Brain pericyte (primary cell): ENCODE measurements at regions not wholly inside any gene's neighbourhood (a gene's known extent, or its start where the extent isn't known, plus 50 kb on each side); places are given as distances from the start of the nearest gene placed in this dataset.
"Not testable (repeated sequence)": the region's sequence is repeated elsewhere in the genome, so short reads cannot be mapped to it uniquely, and the experiment has no call there.

ENCODE experiments used
- DNase-seq: peaks from one replicate; pipeline ENCODE4 v3.0.0-alpha.2; 2012; ENCODE audit warnings: low read depth, low spot score

DNA sequence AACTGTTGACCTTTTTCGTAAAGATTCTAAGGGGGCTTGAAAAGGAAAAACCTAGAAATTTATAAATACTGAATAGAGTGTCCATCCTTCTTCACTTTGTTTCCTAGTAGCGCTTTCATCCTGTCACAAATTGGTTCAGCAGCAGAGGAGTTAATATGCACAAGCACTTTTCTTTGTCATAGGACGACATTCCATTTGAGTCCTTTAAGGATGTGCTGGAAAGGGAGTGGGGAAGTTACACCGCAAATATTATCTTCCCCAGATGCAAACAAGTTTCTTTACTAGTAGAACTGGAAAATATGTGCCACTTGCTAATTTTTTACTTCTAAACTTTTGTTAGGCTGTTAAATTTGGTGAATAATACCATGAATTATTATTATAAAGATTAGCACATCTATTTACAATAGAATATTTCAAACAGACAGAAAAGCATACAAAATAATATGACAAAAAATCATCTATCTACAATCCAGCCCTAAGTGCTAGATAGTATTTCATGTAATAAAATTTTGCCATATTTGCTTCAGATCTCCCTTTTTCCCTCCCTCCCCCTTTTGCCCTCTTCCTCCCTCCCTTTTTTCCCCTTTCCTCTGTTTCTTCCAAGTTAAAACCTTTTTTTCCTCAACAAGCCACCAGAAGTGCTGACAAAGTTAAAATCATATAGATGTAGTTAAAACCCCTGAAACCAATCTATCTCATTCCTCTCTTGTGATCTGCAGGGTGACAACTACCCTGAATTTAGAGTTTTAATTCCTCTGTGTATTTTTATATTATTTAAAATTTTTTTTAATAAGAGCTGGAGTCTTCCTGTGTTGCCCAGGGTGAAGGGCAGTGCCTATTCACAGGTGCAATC is 50.5 kb upstream of the MAP4K3 start:
- DNase-seq, result no peak

DNA sequence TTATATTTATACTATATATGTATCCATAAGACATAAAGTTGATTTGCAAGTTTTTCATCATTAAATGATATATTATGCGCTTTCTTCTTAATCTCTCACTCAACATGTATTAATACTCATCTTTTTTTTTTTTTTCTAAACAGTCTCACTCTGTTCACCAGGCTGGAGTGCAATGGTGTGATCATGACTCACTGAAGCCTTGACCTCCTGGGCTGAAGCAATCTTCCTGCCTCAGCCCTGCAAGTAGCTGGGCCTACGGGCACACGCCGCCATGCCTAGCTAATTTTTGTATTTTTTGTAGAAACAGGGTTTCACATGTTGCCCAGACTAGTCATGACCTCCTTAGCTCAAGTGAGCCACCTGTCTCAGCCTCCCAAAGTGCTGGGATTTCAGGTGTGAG is 51.4 kb upstream of the MAP4K3 start:
- DNase-seq, result no peak

DNA sequence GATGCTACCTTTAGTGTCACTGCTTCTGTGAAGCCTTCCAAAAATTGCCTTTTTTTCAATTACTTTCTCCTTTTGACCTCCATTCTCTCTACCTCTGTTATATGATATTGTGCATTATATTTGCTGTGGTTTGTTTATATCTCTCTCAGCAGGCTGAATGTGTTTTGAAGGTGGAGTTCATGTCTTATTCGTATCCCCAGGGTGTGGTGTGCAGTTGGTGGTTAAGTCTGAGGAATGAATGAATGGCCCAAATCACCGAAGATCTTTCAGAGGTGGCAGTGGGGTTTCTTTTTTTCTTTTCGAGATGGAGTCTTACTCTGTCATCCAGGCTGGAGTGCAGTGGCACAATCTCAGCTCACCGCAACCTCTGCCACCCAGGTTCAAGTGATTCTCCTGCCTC is 53.5 kb upstream of the MAP4K3 start:
- no peak for DNase-seq

DNA sequence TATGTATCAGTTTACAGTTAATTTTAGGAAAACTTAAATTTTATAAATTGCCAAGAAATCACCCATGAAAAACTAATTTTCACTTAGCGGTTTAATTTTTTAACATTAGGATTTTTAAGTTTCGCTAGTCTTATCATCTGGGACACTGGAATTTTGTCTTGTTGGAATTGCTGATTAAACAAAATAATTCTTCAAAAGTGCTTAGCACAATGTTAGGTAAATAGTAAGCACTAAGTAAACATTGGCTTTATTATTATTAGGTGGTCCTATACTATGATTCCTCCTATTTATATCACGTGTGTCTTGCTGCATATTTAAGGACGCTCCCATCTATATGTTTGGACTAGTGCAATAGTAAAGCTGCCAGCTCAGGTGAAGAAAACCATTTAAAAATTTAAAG is 54.6 kb upstream of the MAP4K3 start:
- no peak for DNase-seq

DNA sequence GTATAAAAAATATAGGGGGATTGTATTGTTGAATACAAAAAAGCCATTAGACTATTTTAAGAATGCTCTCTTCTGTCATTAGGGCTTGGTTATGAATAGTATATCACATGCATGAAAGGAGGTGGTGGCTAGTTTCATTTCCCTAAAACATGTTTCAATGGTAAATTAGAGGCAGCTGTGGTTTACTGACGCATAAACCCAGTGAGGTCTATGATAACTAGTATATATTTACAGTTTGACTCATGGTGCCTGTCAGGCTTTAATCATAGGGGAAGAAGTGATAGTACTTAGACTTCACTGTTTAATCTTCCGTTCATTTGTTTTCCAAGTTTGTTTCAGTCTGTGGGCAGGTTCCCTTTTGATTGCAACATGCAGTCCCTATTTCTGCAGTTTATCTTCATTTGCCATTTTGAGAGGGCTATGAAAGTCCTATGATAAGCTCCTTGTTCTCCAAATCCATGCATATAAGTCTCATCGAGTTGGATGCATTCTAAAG is 55.1 kb upstream of the MAP4K3 start:
- DNase-seq, result no peak

DNA sequence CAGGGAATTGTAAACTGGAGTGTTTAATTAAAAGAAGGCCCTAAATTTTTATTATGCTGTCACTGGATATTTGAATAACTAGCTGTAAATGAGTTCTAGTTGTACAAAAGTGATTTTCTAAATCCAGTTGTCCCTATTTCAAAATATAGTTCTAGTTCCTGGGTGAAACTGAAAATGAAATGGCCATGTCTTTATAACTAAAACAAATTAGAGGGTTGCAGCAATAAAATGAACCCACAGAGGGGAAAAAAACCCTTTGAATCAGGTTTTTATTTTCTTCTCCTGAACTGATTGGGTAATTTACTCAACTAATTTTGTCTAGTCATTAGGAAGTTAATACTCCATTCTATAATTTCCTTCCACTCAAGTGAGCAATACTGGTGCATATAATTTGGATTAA is 55.6 kb upstream of the MAP4K3 start:
- no peak for DNase-seq

DNA sequence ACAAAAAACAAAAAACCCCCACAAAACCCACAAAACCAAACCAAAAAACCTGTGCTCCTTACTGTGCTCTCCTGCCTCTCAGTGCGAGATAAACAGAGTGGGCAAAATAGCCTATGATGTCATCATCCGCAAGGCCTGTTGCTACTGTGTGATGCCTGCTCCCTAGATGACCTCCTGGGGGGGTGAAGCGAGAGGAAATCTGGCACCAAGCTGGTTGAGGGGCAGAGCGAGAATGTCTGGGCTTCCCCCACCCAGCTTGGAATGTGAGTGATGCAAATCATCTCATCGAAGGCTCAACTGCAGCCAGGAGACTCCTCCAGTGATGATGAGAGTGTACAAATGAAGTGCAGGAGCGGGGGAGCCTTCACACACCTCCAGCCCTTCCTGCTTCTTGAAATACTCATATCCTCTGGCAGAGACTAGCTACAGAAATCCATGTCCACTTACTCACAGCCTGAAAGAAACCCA is 57.7 kb upstream of the MAP4K3 start:
- no peak for DNase-seq

DNA sequence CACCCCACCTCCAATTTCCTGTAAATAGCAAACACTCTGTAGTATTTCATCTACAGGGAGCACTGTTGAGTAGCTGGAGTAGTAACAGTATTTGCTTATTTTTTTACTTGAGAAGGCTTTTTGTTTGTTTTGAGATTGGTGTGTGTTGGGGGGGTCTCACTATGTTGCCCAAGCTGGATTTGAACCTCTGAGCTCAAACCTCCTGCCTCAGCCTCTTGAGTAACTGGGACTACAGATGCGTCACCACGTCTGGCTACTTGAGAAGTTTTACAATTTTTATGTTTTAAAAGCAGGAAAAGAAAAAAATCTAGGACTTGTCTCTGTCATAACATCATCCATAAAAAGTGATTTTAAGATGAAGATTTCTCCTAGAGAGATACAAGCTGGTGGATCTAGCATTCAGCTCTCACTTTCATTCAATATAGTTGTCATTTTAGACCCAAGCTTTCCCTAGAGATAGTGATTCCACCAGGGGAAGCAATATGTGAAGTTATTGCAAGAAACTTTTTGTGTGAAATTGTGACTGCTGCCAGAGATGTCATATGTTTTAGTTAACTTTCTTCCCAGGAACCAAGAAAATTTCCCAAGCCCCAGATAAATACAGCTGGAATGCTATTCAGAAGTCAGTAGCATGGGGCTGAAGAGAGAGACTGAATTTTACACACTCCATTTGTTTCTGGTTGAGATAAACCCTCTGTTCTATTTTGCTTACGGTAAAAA is 60.2 kb upstream of the MAP4K3 start:
- DNase-seq, result no peak

DNA sequence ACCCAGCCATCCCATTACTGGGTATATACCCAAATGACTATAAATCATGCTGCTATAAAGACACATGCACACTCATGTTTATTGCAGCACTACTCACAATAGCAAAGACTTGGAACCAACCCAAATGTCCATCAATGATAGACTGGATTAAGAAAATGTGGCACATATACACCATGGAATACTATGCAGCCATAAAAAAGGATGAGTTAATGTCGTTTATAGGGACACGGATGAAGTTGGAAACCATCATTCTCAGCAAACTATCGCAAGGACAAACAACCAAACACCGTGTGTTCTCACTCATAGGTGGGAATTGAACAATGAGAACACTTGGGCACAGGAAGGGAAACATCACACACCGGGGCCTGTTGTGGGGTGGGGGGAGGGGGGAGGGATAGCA is 61.1 kb upstream of the MAP4K3 start:
- DNase-seq, result not testable (repeated sequence)

DNA sequence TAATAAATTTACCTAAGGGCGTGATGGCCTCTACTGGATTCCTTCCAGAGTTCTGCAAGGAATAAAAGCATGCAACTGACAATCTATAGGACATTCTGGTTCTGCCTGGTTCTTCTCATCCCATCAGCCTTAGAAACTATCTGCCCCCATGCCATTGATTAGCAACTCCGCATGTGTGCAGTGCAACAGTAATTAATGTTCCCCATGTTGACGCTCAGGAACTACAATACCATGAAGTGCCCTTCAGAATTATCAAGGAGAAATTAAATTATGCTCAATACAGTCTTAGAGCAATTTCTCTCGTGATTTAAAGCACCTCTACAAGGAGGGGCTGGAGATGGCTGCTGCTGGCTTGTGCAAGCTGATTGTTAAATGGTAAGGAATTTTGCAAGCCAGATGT is 61.7 kb upstream of the MAP4K3 start:
- no peak for DNase-seq

DNA sequence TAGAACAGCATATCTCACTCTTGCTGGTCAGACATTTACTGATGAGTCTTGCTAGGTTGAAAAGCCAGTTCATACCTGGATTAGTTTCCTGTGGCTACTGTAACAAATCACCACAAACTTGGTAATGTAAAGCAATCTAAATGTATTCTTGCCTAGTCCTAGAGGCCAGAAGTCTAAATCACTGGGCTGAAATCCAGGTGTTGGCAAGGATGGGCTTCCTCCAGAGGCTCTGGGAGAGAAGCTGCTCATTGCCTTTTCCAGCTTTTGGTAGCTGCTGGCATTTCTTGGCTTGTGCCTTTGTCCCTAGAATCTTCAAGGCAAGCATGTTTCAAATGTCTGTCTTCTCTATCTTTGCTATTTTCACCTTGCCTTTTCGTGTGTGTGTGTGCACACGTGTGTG is 62.3 kb upstream of the MAP4K3 start:
- no peak for DNase-seq

DNA sequence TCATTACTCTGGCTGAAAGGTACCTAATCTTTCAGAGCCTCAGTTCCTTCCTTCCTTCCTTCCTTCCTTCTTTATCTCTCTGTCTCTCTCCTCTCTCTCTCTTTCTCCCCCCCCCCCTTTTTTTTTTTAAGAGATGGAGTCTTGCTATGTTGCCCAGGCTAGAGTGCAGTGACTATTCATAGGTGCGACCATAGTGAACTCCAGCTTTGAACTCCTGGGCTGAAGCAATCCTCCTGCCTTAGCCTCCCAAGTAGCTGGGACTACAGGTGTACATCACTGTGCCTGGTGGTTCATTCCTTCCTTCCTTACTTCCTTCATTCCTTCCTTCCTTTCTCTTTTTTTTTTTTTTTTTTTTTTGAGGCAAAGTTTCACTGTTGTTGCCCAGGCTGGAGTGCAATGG is 64.3 kb upstream of the MAP4K3 start:
- DNase-seq, result no peak

DNA sequence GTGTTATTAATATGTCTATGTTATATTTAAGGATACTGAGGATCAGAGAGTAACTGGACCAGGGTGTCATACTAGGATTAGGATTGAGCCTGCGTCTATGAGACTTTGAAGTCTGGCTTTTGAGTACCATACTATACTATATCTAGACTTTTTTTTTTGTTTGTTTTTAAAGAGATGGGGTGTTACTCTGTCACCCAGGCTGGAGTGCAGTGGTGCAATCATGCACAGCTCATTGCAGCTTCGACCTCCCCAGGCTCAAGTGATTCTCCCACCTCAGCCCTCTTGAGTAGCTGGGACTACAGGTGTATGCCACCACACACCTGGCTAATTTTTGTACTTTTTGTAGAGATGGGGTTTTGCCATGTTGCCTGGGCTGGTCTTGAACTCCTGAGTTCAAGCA is 66.2 kb upstream of the MAP4K3 start:
- DNase-seq, result no peak

DNA sequence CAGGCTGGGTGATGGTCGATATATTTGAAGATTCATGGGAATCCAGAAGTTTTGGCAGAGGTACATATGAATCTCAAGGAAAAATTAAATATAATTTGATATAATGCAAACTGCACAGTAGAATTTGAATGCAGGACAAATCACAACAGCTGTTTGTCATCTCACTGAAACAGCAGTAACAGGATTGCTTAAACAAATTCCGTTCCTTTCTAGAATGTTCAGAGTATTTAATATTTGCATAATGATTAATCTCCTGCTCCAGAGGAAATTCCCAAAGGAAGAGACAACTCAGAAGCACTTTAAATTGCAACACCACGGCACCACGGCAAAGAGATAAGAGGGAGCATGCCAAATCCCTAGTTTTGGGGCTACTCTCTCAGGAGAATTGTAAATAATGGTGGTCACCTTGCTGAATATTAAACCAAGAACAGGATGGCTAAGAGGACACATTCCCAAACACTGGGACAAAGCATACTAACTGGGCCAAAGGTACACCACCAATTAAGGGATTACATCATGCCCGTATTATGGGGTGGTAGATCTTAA is 67.8 kb upstream of the MAP4K3 start:
- no peak for DNase-seq

DNA sequence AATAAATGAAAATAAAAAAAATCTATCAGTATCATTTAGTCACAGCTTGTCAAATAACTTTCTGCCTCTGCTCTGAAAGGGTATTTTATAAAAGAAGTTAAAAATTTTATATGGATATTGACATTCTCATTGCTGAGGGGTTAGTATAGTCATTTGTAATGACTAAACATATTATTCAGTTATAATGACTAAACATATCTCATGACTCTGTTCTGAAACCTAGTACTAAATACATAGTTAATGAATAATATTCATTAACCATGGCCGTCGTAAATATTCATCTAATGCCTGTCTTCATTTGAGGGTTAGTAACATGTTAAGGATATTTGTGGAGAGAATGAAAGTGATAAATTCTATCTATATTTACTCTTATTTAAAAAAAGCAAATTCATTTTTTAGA is 69.1 kb upstream of the MAP4K3 start:
- no peak for DNase-seq

DNA sequence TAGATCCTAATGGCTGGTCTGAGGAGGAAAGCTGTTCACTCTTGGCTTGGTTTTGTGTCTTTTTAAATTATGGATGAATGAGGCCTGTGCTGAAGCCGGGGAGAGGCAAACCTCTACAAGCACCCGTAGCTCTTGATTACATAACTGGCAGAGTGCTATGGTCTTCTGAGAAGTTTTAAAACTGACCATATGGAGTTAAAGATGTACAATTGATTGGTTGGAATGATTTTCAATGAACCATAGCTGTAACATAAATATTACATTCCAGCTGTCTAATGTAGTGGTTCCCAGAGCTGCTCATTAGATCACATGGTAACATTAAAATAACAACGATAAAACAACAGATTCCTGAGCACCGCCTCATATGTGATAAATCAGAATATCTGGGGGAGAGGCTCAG is 71.1 kb upstream of the MAP4K3 start:
- DNase-seq, result no peak

DNA sequence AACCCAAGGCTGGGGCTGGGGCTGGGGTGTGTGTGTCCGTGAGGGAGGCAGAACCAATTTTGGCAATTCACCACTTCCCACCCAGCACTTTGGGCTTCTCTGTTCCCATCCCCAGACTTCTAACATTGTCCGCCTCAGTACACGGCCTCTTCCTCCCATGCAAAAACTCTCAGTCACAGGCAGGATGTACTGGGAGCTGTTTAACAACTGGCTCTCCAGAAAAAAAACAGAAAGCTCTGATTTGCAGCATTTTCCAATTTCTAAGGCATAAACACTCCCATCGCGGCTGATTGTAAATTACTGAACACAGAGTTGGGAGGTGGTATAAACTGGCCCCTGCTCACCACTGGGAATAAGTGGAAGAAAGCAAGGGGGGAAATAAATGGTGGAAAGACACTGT is 73.1 kb upstream of the MAP4K3 start:
- no peak for DNase-seq

DNA sequence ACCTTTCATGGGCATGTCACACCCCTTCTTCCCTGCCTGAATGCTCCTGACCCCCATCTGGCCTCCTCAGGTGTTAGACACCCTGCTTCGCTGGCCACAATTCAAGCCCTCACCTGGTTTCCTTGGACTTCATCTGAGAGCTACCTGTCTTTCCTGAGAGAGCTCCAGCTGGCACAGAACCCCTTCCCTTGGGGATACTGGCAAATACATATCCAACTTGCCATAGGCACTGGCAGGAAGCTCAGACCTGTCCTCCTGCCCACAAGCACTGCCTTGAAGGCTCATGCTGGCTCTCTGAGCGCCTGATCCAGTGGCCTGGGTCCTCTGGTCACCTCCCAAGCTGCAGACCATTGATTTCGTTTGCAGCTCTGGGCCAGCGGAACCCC is 74.1 kb upstream of the MAP4K3 start:
- no peak for DNase-seq

DNA sequence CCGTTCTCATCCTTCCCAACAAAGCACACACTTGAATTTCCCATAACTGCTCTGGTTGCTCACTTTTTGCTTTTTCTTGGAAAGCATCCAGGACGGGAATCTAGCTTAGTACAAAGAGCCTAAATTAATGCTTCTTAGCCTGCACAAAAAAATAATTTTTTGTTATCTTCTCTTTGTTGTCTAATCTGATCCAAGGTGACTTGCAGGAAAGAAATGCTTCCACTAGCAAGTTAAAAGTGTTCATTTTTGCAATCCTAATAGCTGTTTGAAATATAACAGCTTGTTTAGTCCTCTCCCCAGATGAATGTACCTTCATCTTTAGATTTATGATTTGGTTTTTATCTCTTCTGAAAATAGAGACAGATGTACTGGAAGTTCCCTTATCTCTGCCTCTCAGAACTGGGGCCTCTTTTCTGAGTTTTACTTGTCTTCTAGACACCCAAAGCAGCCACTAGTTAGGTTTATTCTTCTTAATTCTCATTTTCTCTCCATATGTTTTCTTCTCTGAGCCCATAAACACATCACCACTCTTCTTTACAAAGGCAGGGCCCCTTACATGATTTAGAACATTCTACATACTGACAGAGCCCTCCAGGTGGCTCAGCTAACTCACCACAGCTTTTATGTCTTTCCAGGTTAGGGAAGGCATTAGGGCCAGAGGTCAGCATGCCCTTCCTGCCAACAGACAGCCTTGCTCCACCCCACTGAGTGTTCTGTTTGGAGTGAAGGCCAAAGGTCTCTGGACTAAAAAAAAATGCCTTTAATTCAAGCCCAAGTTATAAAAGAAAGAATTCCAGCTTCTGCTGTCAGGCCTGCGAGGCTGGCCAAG is 74.7 kb upstream of the MAP4K3 start:
- no peak for DNase-seq

DNA sequence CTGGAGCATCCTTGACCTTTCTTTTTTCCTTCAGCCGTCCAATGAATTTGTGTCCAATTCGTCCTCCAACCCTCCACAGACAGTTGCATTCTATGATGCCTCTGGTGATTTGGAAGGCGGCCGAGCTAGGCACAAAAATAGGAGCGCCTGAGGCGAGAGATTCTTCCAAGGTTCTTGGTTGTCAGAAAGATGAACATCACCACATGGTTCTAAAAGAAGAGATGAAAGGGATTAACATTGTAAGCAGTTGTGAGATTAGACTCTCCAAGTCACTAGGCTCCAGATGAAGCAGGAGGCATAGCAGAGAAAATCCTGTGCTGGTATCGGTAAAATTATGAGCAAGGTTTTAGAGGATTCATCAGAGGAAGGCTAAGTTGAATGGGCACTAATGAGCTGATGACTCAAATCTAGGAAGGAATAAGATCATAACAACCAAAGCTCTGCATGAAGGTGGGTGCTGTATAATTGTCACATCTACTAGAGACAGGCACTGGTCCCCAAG is 75.4 kb upstream of the MAP4K3 start:
- no peak for DNase-seq

DNA sequence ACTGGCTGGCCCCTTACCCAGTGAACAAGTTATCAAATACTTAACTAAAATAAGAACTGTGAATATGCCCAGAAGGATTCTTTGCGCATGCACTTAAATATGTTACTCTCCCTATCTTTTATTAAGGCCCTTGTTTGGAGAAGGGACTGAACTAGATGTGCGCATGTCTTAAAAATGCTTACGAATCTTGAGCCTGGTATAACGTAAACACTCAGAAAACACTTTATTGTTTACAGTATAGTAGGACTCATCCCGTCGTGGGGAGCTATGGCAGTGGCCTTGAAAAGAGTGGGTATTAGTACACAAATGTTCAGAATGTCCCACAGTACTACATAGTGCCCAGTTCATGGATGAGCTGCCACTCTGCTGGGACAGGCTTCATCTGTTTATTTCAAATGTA is 75.9 kb upstream of the MAP4K3 start:
- no peak for DNase-seq

DNA sequence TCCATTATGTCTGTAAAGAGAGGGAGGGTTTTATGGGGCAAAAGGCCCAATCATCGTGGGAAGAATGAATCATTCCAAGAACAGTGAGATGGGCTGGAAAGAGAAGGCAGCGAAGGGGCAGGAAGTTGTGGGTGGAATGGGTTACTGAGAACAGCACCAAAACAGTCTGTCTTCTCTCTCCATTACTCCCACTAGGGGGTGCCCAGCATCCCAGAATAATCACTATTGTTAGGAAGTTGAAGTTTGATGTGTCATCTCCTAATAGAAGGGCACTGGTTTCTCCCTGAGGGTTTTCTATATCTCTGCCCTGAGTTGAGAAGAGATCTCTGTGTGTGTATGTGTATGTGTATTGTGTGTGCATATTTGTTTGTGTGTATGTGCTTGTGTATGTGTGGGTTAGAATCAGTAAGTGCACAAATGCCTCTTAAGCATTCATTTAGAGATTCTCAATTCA is 76.6 kb upstream of the MAP4K3 start:
- DNase-seq, result peak; percentile 56
